GM12873 (cell line): ENCODE measurements at regions not wholly inside any gene's neighbourhood (a gene's known extent, or its start where the extent isn't known, plus 50 kb on each side); places are given as distances from the start of the nearest gene placed in this dataset.

Experiments used
- CTCF ChIP-seq: IDR thresholded peaks from 2 replicates; pipeline ENCODE4 v1.5.1; 2012; ENCODE audit warnings: low read depth, mild to moderate bottlenecking, moderate library complexity, low read length, control low read depth; ENCODE audit not compliant: insufficient read depth; ENCODE audit errors: missing control alignments

GRCh38 chr2:204143216-204144014 lies 206.9 kb downstream of the ICOS start:
- TF ChIP-seq CTCF: no peak

GRCh38 chr2:204144492-204144891 lies 207.9 kb downstream of the ICOS start:
- no peak for TF ChIP-seq CTCF

GRCh38 chr2:204145263-204145751 lies 208.7 kb downstream of the ICOS start:
- peak; percentile 92 for TF ChIP-seq CTCF

GRCh38 chr2:204145791-204146190 lies 209.2 kb downstream of the ICOS start:
- no peak for TF ChIP-seq CTCF

GRCh38 chr2:204150721-204151120 lies 214.2 kb downstream of the ICOS start:
- no peak for TF ChIP-seq CTCF

- no peak for TF ChIP-seq CTCF
Measured at GRCh38 chr2:204152616-204153015, 216.1 kb downstream of the ICOS start.

GRCh38 chr2:204154863-204155262 lies 218.3 kb downstream of the ICOS start:
- TF ChIP-seq CTCF: no peak
